Loucy (cell line): ENCODE measurements at regions not wholly inside any gene's neighbourhood (a gene's known extent, or its start where the extent isn't known, plus 50 kb on each side); places are given as distances from the start of the nearest gene placed in this dataset.

Experiments
- EZH2phosphoT487 ChIP-seq: fragments of 200-600 bp; IDR thresholded peaks from 2 replicates; pipeline ENCODE4 v1.6.1; 2018; ENCODE audit warnings: antibody characterized with exemption, mild to moderate bottlenecking, moderate library complexity, borderline replicate concordance
- TF ChIP-seq, protein P1 (sequence below): fragments of 200-600 bp; sonication (generic); conservative IDR thresholded peaks from 2 replicates; pipeline ENCODE4 v1.5.1; 2014; ENCODE audit warnings: mild to moderate bottlenecking, antibody characterized with exemption, low read length

DNA sequence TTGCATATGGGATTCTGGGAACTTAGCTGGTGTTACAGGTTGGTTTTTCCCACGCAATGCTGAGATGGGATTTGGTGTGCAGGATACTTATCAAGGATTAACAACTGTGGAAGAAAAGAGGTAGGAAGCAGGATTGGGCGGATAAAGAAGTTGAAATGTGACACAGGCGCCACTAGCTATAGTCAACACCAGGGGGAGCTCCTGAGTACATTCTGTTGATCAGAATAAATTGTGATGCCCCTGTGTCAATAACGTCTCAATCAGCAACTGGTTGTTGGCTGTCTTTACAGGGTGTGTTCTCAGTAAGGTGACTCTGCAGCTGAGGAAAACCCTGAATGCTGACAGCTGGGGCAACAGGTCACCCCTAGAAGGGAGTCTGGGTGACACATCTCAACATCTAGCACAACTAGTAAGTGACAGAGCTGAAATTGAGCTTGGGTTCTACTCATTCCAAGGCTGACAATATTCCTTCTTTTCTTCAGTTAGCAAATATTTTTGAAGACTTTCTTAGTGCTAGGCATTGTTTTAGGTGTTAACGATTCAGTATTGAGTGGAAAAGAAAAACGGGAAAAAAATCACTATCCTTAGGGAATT, 143.0 kb downstream of the ARL6IP6 start:
- TF ChIP-seq, protein P1, sequence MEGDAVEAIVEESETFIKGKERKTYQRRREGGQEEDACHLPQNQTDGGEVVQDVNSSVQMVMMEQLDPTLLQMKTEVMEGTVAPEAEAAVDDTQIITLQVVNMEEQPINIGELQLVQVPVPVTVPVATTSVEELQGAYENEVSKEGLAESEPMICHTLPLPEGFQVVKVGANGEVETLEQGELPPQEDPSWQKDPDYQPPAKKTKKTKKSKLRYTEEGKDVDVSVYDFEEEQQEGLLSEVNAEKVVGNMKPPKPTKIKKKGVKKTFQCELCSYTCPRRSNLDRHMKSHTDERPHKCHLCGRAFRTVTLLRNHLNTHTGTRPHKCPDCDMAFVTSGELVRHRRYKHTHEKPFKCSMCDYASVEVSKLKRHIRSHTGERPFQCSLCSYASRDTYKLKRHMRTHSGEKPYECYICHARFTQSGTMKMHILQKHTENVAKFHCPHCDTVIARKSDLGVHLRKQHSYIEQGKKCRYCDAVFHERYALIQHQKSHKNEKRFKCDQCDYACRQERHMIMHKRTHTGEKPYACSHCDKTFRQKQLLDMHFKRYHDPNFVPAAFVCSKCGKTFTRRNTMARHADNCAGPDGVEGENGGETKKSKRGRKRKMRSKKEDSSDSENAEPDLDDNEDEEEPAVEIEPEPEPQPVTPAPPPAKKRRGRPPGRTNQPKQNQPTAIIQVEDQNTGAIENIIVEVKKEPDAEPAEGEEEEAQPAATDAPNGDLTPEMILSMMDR, result peak; percentile 75
- TF ChIP-seq EZH2phosphoT487, result no peak
